Islet of Langerhans (tissue), 1 donor: ENCODE measurements at regions not wholly inside any gene's neighbourhood (a gene's known extent, or its start where the extent isn't known, plus 50 kb on each side); places are given as distances from the start of the nearest gene placed in this dataset.

ENCODE experiments used
- FAIRE-seq: peaks from one replicate; lab custom pipeline; 2011; peaks lifted over from hg19 to GRCh38; lab: Jason Lieb, UNC

- FAIRE-seq, result no peak
These were observed 476.8 kb downstream of the EPHA7 start for GRCh38 chr6:92942549-92942948.

- no peak for FAIRE-seq
These were observed 484.7 kb downstream of the EPHA7 start for GRCh38 chr6:92934625-92935024.

GRCh38 chr6:92930171-92930570, 489.2 kb downstream of the EPHA7 start:
- FAIRE-seq, result no peak

GRCh38 chr6:92922216-92922806, 497.0 kb downstream of the EPHA7 start:
- no peak for FAIRE-seq

- FAIRE-seq, result no peak
These were observed 503.9 kb downstream of the EPHA7 start for GRCh38 chr6:92915466-92915865.

GRCh38 chr6:92911301-92911700, 508.1 kb downstream of the EPHA7 start:
- FAIRE-seq, result no peak

- FAIRE-seq, result no peak
These were observed 508.7 kb downstream of the EPHA7 start for GRCh38 chr6:92910646-92911045.

GRCh38 chr6:92906385-92906784, 513.0 kb downstream of the EPHA7 start:
- no peak for FAIRE-seq

GRCh38 chr6:92893741-92894140, 525.6 kb downstream of the EPHA7 start:
- no peak for FAIRE-seq

GRCh38 chr6:92892626-92893170, 526.7 kb downstream of the EPHA7 start:
- FAIRE-seq, result no peak

- FAIRE-seq, result no peak
These were observed 531.0 kb downstream of the EPHA7 start for GRCh38 chr6:92888316-92888715.

GRCh38 chr6:92887871-92888270, 531.5 kb downstream of the EPHA7 start:
- FAIRE-seq, result no peak

- FAIRE-seq, result no peak
These were observed 539.8 kb downstream of the EPHA7 start for GRCh38 chr6:92879526-92879925.

GRCh38 chr6:92864966-92865555, 554.3 kb downstream of the EPHA7 start:
- no peak for FAIRE-seq

- no peak for FAIRE-seq
These were observed 569.7 kb downstream of the EPHA7 start for GRCh38 chr6:92849636-92850035.

- no peak for FAIRE-seq
These were observed 570.5 kb downstream of the EPHA7 start for GRCh38 chr6:92848901-92849300.

- no peak for FAIRE-seq
These were observed 570.9 kb downstream of the EPHA7 start for GRCh38 chr6:92848459-92848858.

- no peak for FAIRE-seq
These were observed 571.4 kb downstream of the EPHA7 start for GRCh38 chr6:92847988-92848387.

- no peak for FAIRE-seq
These were observed 579.0 kb downstream of the EPHA7 start for GRCh38 chr6:92840246-92840930.

GRCh38 chr6:92828788-92829187, 590.6 kb downstream of the EPHA7 start:
- no peak for FAIRE-seq

GRCh38 chr6:92827104-92827503, 592.3 kb downstream of the EPHA7 start:
- no peak for FAIRE-seq

- no peak for FAIRE-seq
These were observed 592.7 kb downstream of the EPHA7 start for GRCh38 chr6:92826633-92827032.

GRCh38 chr6:92822222-92822621, 597.1 kb downstream of the EPHA7 start:
- no peak for FAIRE-seq

GRCh38 chr6:92820601-92821000, 598.8 kb downstream of the EPHA7 start:
- no peak for FAIRE-seq
